Mesodermal cell (in vitro differentiated cells): ENCODE measurements at regions not wholly inside any gene's neighbourhood (a gene's known extent, or its start where the extent isn't known, plus 50 kb on each side); places are given as distances from the start of the nearest gene placed in this dataset.

Experiments
- H3K27ac ChIP-seq: 2 replicates; pipeline ENCODE4 v1.7.0; 2013; ENCODE audit warnings: mild to moderate bottlenecking, low read depth, low read length, moderate library complexity; ENCODE audit not compliant: severe bottlenecking
- H3K36me3 ChIP-seq: 2 replicates; pipeline ENCODE4 v1.7.1; 2013; ENCODE audit warnings: mild to moderate bottlenecking, low read length, moderate library complexity; ENCODE audit not compliant: control insufficient read depth, insufficient read depth
- H3K4me1 ChIP-seq: one replicate; pipeline ENCODE4 v1.7.1; 2013; ENCODE audit warnings: mild to moderate bottlenecking, low read length; ENCODE audit not compliant: insufficient read depth, control insufficient read depth, poor library complexity, severe bottlenecking
- H3K4me3 ChIP-seq: 2 replicates; pipeline ENCODE4 v1.7.0; 2013; ENCODE audit warnings: low read length, control low read depth, mild to moderate bottlenecking; ENCODE audit not compliant: insufficient read depth, poor library complexity, severe bottlenecking; ENCODE audit errors: extremely low read depth
- H3K9me3 ChIP-seq: 2 replicates; pipeline ENCODE4 v1.7.1; 2013; ENCODE audit warnings: mild to moderate bottlenecking, low read length, moderate library complexity; ENCODE audit not compliant: control insufficient read depth
- WGBS, 2 experiments: methylation state at CpG; one replicate each; pipeline ENCODE4 v1.1.5; 2013; ENCODE audit warnings: missing lambda C conversion rate in 2 of 2; ENCODE audit not compliant: insufficient coverage in 2 of 2; 5-methylcytosine and 5-hydroxymethylcytosine counted together

GRCh38 chr1:209086486-209087192, 496.9 kb upstream of the CAMK1G start:
- Histone ChIP-seq H3K4me1 (no peaks in the 10 kb centered on the region), H3K9me3 (no peaks in the 10 kb centered on the region), H3K27ac (no peak overlapping the region), H3K36me3 (no peaks in the 10 kb centered on the region), H3K4me3 (no peak overlapping the region)
- WGBS, 2 experiments, result 87 to 90% methylated on average over 4 to 5 of the region's 6 CpGs

- no peak overlapping the region for H3K27ac ChIP-seq
- no peaks in the 10 kb centered on the region for H3K36me3 ChIP-seq
- H3K4me3 ChIP-seq, result no peak overlapping the region
- no peaks in the 10 kb centered on the region for H3K4me1 ChIP-seq
- no peaks in the 10 kb centered on the region for H3K9me3 ChIP-seq
Measured at GRCh38 chr1:209094384-209094783, 489.1 kb upstream of the CAMK1G start.

GRCh38 chr1:209095627-209096595, 487.6 kb upstream of the CAMK1G start:
- no peaks in the 10 kb centered on the region for H3K36me3 ChIP-seq
- no peak overlapping the region for H3K27ac ChIP-seq
- WGBS, 2 experiments, result 74 to 91% methylated on average over 6 to 7 of the region's 9 CpGs
- no peak overlapping the region for H3K4me3 ChIP-seq
- H3K4me1 ChIP-seq, result no peaks in the 10 kb centered on the region
- no peaks in the 10 kb centered on the region for H3K9me3 ChIP-seq

- no peak overlapping the region for H3K4me3 ChIP-seq
- no peak overlapping the region for H3K27ac ChIP-seq
- no peaks in the 10 kb centered on the region for H3K4me1 ChIP-seq
- WGBS, 2 experiments, result 91 to 92% methylated on average over 4 of the region's 5 CpGs
- H3K36me3 ChIP-seq, result no peaks in the 10 kb centered on the region
- H3K9me3 ChIP-seq, result no peaks in the 10 kb centered on the region
Measured at GRCh38 chr1:209100460-209100859, 483.1 kb upstream of the CAMK1G start.

GRCh38 chr1:209101106-209101505, 482.4 kb upstream of the CAMK1G start:
- no peaks in the 10 kb centered on the region for H3K4me1 ChIP-seq
- H3K4me3 ChIP-seq, result no peak overlapping the region
- no peaks in the 10 kb centered on the region for H3K9me3 ChIP-seq
- 88 to 98% methylated on average over 5 of the region's 5 CpGs for WGBS, 2 experiments
- no peaks in the 10 kb centered on the region for H3K36me3 ChIP-seq
- no peak overlapping the region for H3K27ac ChIP-seq

GRCh38 chr1:209102120-209102519, 481.4 kb upstream of the CAMK1G start:
- 100% methylated on average over 2 of the region's 4 CpGs; no CpG with 5 or more reads in 1 of the 2 experiments for WGBS, 2 experiments
- Histone ChIP-seq H3K9me3 (no peaks in the 10 kb centered on the region), H3K4me3 (no peak overlapping the region), H3K4me1 (no peaks in the 10 kb centered on the region), H3K36me3 (no peaks in the 10 kb centered on the region), H3K27ac (no peak overlapping the region)

- H3K27ac ChIP-seq, result no peak overlapping the region
- H3K4me3 ChIP-seq, result no peak overlapping the region
- H3K4me1 ChIP-seq, result no peaks in the 10 kb centered on the region
- no CpG with 5 or more reads among the region's 4 CpGs for WGBS, 2 experiments
- H3K36me3 ChIP-seq, result no peaks in the 10 kb centered on the region
- H3K9me3 ChIP-seq, result no peaks in the 10 kb centered on the region
Measured at GRCh38 chr1:209102531-209102930, 481.0 kb upstream of the CAMK1G start.

GRCh38 chr1:209103092-209103491, 480.4 kb upstream of the CAMK1G start:
- WGBS, 2 experiments, result 75 to 80% methylated on average over 4 of the region's 4 CpGs

GRCh38 chr1:209104646-209105045, 478.9 kb upstream of the CAMK1G start:
- H3K36me3 ChIP-seq, result no peaks in the 10 kb centered on the region
- no peaks in the 10 kb centered on the region for H3K4me1 ChIP-seq
- H3K4me3 ChIP-seq, result no peak overlapping the region
- WGBS, 2 experiments, result 82 to 86% methylated on average over 2 of the region's 3 CpGs
- no peak overlapping the region for H3K27ac ChIP-seq
- H3K9me3 ChIP-seq, result no peaks in the 10 kb centered on the region

More at GRCh38 chr1:209103092-209103491, 480.4 kb upstream of the CAMK1G start:
- Histone ChIP-seq H3K27ac (no peak overlapping the region), H3K36me3 (no peaks in the 10 kb centered on the region), H3K4me1 (no peaks in the 10 kb centered on the region), H3K9me3 (no peaks in the 10 kb centered on the region), H3K4me3 (no peak overlapping the region)

- 57 to 91% methylated on average over 1 of the region's 3 CpGs for WGBS, 2 experiments
Measured at GRCh38 chr1:209105701-209106100, 477.8 kb upstream of the CAMK1G start.

More at GRCh38 chr1:209105701-209106100, 477.8 kb upstream of the CAMK1G start:
- H3K27ac ChIP-seq, result no peak overlapping the region
- no peaks in the 10 kb centered on the region for H3K4me1 ChIP-seq
- no peaks in the 10 kb centered on the region for H3K9me3 ChIP-seq
- H3K36me3 ChIP-seq, result no peaks in the 10 kb centered on the region
- H3K4me3 ChIP-seq, result no peak overlapping the region
